GM23338 (cell line): ENCODE measurements at regions not wholly inside any gene's neighbourhood (a gene's known extent, or its start where the extent isn't known, plus 50 kb on each side); places are given as distances from the start of the nearest gene placed in this dataset.

Experiments
- CREB1 ChIP-seq: fragments of 250-450 bp; sonication (Bioruptor Pico); IDR thresholded peaks from 2 replicates; pipeline ENCODE4 v1.5.0; 2020; ENCODE audit warnings: low read depth, mild to moderate bottlenecking, moderate library complexity
- CTCF ChIP-seq, 2 experiments: fragments of 200-600 bp in 1 of 2; sonication (generic) in 1 of 2; conservative IDR thresholded peaks; 2 replicates each; pipeline versions ENCODE4 v1.5.1 to v1.6.1; 2016 to 2017; ENCODE audit warnings: antibody characterized with exemption in 2 of 2, low read depth in 2 of 2, mild to moderate bottlenecking in 2 of 2, moderate library complexity in 1 of 2
- EZH2 ChIP-seq: fragments of 200-600 bp; sonication (generic); IDR thresholded peaks from one replicate; pipeline ENCODE4 v1.8.0; 2017; ENCODE audit warnings: antibody characterized with exemption, mild to moderate bottlenecking, low read depth; ENCODE audit not compliant: unreplicated experiment
- EZH2phosphoT487 ChIP-seq: fragments of 200-600 bp; sonication (generic); IDR thresholded peaks from one replicate; pipeline ENCODE4 v1.8.1; 2018; ENCODE audit warnings: antibody characterized with exemption; ENCODE audit not compliant: unreplicated experiment
- NANOG ChIP-seq: IDR thresholded peaks from 2 replicates; pipeline ENCODE4 v1.6.1; 2016; ENCODE audit warnings: antibody characterized with exemption, borderline replicate concordance
- POLR2AphosphoS5 ChIP-seq: IDR thresholded peaks from 2 replicates; pipeline ENCODE4 v1.6.1; 2016; ENCODE audit warnings: antibody characterized with exemption, low read depth
- STAT1 ChIP-seq: IDR thresholded peaks from one replicate; pipeline ENCODE4 v1.6.1; 2016; ENCODE audit warnings: antibody characterized with exemption; ENCODE audit not compliant: unreplicated experiment

GRCh38 chr5:173757403-173758209, 130.5 kb upstream of the CPEB4 start:
- TF ChIP-seq POLR2AphosphoS5 (no peak), EZH2 (no peak), CTCF (conservative IDR thresholded peaks at IDR 0.05; ENCODE audit: low read depth in 2 of 2) (no peak), STAT1 (no peak), NANOG (no peak), EZH2phosphoT487 (no peak), CREB1 (CRISPR knock-in tag) (no peak)
